Esophagus mucosa (tissue), 1 donor: ENCODE measurements at regions not wholly inside any gene's neighbourhood (a gene's known extent, or its start where the extent isn't known, plus 50 kb on each side); places are given as distances from the start of the nearest gene placed in this dataset.
"Not testable (repeated sequence)": the region's sequence is repeated elsewhere in the genome, so short reads cannot be mapped to it uniquely, and the experiment has no call there.

Source experiments
- ATAC-seq: fragments of 200-7000 bp; cut with Tn5 transposase; one replicate; pipeline ENCODE4 v1.9.1; 2020
- donor health status: DM: yes; HTN: yes; CAD: no.

GRCh38 chr5:118551716-118552115 lies 436.6 kb downstream of the DTWD2 start:
- no peak for ATAC-seq

GRCh38 chr5:118551031-118551430 lies 437.3 kb downstream of the DTWD2 start:
- ATAC-seq, result no peak

DNA sequence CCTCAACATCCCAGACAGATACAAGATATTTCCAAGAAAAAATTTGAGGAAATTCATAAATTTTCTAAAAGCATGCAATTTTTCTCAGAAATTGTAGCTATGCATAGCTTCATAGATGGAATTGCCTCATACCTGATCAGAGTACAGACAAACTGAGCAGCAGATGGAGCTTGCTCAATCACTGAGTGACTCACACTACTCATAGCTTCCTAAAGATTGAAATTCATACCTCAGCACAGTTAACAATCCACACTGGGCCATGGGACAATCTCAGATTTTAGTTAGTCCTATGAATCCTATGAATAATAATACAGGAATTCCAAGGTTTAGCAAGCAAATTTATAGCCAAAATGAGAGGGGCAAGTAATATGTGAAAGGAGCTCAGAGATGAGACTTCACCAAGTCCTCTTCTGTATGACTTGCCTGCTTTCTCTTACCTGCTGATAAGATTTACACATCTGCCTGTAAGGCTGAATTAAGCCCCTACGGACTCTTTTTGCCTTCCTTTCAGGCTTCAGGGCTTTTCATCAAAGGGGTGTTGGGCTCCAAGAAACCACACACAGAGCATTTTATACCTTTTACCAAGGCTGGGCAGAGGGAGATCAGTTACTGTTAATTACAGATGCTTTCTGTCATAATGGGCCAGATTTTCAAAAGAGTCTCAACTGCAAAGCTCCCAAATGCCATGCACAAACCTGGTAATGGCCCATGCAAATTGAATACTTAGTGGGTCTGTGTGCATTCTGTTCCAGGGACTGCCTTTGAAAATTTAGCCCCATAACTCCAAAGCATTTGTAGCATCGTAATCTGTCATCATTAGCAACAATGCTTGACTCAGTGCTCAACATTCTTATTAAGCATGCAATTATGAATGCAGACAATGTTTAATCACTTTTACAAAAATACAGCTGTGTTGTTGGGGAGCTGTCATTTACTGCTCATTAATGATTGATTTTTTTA lies 439.3 kb downstream of the DTWD2 start:
- peak; percentile 59 for ATAC-seq

- ATAC-seq, result no peak
Measured at GRCh38 chr5:118545470-118545869, 442.9 kb downstream of the DTWD2 start.

GRCh38 chr5:118544887-118545449 lies 443.4 kb downstream of the DTWD2 start:
- no peak for ATAC-seq

GRCh38 chr5:118533923-118534322 lies 454.4 kb downstream of the DTWD2 start:
- no peak for ATAC-seq

GRCh38 chr5:118533156-118533555 lies 455.2 kb downstream of the DTWD2 start:
- no peak for ATAC-seq

DNA sequence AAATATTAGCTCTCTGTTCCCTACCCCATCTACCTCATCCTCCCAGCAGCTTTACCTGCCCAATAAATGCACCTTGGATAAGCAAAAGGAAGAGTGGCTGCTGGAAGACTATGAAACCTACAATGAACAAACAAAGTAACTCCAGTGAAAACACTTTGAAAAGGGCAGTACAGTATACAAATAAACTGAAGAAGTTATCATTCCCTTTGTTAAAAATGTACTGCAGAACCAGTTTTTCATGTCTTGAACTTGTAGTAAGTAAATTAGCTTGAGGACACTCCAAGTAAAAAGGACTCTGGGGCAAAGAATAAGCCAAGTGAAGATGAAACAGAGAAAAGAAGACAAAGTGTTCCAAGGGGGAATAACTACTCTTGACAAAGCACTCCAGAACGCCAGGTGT lies 457.1 kb downstream of the DTWD2 start:
- no peak for ATAC-seq

GRCh38 chr5:118529361-118530144 lies 458.8 kb downstream of the DTWD2 start:
- ATAC-seq, result no peak

DNA sequence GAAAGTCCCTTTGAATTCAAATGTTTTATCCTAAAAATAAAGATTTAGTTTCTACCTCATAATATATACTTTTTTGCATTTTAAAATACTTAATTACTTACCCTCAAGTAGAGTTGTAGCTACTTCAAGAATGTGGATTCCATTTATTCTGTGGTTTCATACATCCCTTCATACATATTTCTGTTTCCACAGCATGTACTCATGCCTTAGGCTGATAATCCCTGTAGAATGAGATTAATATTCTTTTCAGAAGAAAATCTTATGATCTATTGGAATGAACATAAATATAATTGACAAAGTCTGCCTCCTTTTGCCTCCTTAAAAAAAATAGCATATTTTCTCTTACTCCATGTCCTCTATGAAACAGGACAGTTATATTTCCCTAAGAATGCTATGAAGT lies 465.7 kb downstream of the DTWD2 start:
- ATAC-seq, result no peak

GRCh38 chr5:118520771-118521415 lies 467.5 kb downstream of the DTWD2 start:
- ATAC-seq, result no peak

- no peak for ATAC-seq
Measured at GRCh38 chr5:118519466-118519865, 468.9 kb downstream of the DTWD2 start.

DNA sequence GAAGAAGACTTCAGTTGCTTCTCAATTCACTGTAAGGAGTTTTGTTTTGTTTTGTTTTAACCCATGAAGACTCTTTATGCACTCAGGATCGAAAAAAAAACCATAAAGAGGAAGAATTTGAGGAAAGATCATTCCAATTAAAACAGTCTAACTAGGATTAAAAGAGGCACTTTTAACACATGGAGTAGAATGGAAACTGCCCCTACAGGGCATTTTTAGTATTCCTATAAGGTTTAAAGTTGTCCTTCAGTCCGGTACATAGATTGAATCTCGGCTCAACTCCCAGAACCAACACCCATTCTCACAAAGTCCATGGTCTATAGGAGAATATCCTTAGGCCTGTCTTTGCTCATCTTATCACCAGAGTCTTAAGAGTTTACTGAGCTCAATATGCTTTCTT lies 469.6 kb downstream of the DTWD2 start:
- ATAC-seq, result no peak

GRCh38 chr5:118511846-118512245 lies 476.5 kb downstream of the DTWD2 start:
- no peak for ATAC-seq

DNA sequence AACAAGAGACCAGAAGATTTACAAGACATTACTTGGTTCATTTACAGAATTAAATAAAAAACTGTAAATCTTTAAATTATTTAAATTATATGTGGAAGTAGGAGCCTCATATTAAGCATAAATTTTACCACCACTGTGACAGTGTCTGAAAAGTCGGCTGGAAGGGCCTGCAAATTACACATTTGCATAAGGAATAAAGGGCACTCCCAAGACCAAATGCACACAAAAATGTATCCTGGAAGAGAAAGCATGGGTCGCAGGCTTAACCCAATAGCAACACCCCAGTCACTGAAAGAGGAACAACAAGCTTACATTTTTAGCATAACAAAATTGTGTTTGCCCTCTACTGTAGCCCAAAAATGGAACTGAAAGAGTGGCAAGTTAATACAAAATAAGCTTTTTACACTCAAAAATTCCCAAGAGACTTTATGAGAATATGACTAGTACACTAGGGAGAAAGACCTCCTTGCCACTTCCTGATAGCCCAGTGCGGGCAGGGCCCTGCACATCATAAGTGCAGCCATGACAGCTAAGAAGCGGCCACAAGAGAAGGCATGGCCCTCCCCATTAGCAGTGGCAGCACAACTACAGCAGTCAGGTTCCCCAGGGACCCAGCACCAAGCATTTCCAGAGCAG lies 482.0 kb downstream of the DTWD2 start:
- no peak for ATAC-seq

DNA sequence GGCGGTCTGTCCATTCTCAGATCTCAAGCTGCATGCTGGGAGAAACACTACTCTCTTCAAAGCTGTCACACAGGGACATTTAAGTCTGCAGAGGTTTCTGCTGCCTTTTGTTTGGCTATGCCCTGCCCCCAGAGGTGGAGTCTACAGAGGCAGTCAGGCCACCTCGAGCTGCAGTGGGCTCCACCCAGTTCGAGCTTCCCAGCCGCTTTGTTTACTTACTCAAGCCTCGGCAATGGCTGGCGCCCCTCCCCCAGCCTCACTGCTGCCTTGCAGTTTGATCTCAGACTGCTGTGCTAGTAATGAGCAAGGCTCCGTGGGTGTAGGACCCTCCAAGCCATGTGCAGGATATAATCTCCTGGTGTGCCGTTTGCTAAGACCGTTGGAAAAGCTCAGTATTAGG lies 486.1 kb downstream of the DTWD2 start:
- not testable (repeated sequence) for ATAC-seq

DNA sequence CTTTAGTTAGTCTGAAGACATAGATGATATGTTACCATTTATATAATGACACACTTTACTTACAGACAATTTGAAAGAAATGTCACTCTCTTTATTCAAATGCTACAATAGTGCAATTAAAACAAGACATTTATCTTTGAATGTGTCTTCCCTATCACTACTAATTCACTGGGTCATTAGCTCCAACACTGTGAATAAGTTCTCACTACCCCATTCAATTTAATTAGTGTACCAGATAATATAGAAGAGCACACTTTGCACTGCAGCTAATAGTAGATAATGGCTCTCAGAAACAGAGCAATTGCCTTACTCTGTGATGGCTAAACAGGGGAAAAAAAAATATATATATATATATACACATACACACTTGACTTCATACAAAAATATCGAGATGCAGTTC lies 497.0 kb downstream of the DTWD2 start:
- no peak for ATAC-seq

DNA sequence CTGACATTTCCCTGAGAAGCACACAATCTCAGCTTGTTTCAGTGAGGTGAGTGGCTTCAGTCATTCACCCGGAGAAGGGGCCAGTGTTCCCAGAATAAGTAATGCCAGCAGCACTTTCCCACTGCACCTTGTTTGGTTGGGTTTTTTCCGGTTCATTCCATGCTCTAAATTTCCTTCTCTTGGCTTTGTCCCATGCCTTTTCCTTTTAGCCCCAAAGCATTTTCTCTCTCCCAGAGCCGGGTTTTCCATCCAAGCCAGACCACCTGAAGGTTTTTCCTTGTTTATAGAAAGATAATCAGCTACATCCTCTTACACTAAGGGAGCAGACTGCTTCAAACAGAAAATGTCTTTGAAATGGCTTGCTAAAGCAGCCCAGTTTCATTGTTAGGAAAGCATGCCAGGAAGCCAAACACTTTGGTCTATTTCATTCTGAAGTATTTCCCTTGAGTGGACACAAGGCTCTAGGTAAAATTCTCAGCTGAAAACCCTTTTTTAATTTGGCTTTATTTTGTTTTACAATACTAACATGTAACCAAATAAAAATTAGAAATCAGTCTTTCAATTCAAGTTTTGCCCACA lies 501.6 kb downstream of the DTWD2 start:
- no peak for ATAC-seq

GRCh38 chr5:118479285-118479684 lies 509.1 kb downstream of the DTWD2 start:
- ATAC-seq, result no peak

- ATAC-seq, result no peak
Measured at GRCh38 chr5:118478852-118479251, 509.5 kb downstream of the DTWD2 start.

DNA sequence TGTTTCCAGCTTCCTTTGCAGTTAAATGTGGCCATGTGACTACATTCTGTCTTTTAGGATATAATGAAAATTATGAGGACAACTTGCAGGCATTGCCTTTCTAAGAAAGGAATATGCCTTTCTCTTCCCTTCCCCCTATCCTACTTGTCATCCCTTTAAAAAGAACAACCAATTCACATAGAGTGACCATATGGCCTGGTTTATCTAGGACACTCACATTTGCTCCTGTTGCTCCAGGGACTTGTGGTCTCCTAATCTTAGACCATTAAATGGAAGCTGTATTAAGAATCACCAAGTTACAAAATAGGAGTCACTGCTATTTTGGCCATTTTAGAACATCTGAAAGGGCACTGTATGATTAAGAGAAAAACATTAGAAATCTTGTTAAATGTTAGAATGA lies 520.3 kb downstream of the DTWD2 start:
- ATAC-seq, result no peak

- no peak for ATAC-seq
Measured at GRCh38 chr5:118467103-118467502, 521.2 kb downstream of the DTWD2 start.
